ENCODE measurements at regions not wholly inside any gene's neighbourhood (a gene's known extent, or its start where the extent isn't known, plus 50 kb on each side); places are given as distances from the start of the nearest gene placed in this dataset.
A peak's percentile ranks its signal among the peaks of the same experiment; 100 is the strongest.

- no peak for TF ChIP-seq CTCF (conservative IDR thresholded peaks at IDR 0.05; ENCODE audit: low read depth, low read length)
- peak; percentile 38 for TF ChIP-seq EZH2 (IDR thresholded peaks at IDR 0.05; ENCODE audit: borderline replicate concordance, low read depth, low read length, poor library complexity, severe bottlenecking)
Observed at GRCh38 chr20:40763646-40764295, 74.7 kb upstream of the MAFB start.

Measured in A673 (cell line).